Lower lobe of right lung (tissue), 2 donors: ENCODE measurements at regions not wholly inside any gene's neighbourhood (a gene's known extent, or its start where the extent isn't known, plus 50 kb on each side); places are given as distances from the start of the nearest gene placed in this dataset.
"Not testable (repeated sequence)": the region's sequence is repeated elsewhere in the genome, so short reads cannot be mapped to it uniquely, and the experiment has no call there.

Experiments used
- ATAC-seq, 2 donors: fragments of 200-7000 bp; cut with Tn5 transposase; one replicate each; pipeline ENCODE4 v1.9.1; 2020 to 2022; ENCODE audit warnings: mild to moderate bottlenecking in 2 of 2, moderate library complexity in 2 of 2
- DNase-seq: peaks from one replicate; pipeline ENCODE4 v3.0.0-alpha.2; 2020
- H3K27ac ChIP-seq: fragments of 200-600 bp; one replicate; pipeline ENCODE4 v1.8.0; 2022
- H3K27me3 ChIP-seq: fragments of 200-600 bp; one replicate; pipeline ENCODE4 v1.8.0; 2022; ENCODE audit warnings: low read depth
- H3K36me3 ChIP-seq: fragments of 200-600 bp; one replicate; pipeline ENCODE4 v1.8.0; 2022; ENCODE audit warnings: mild to moderate bottlenecking
- H3K4me1 ChIP-seq: fragments of 200-600 bp; one replicate; pipeline ENCODE4 v1.8.0; 2022
- H3K4me3 ChIP-seq: fragments of 200-600 bp; one replicate; pipeline ENCODE4 v1.8.0; 2022; ENCODE audit warnings: mild to moderate bottlenecking
- H3K9me3 ChIP-seq: fragments of 200-600 bp; one replicate; pipeline ENCODE4 v1.8.0; 2022
- CTCF ChIP-seq: fragments of 200-600 bp; IDR thresholded peaks from one replicate; pipeline ENCODE4 v1.8.0; 2022; ENCODE audit warnings: antibody characterized with exemption, mild to moderate bottlenecking
- intact Hi-C: fragments of 100-400 bp; cut with DNase I; formaldehyde crosslinking; loops from one replicate; pipeline ENCODE4 v1.11.0; 2022
- donor health status: DM: no; HTN: yes; CAD: no; lungs with severe emphysema.

GRCh38 chr13:72620874-72621273 lies 106.6 kb downstream of the MZT1 start:
- Histone ChIP-seq H3K4me3 (no peak overlapping the region), H3K27ac (no peak overlapping the region), H3K4me1 (no peaks in the 10 kb centered on the region), H3K27me3 (no peaks in the 10 kb centered on the region), H3K9me3 (no peaks in the 10 kb centered on the region), H3K36me3 (no peaks in the 10 kb centered on the region)
- TF ChIP-seq CTCF: no peak
- intact Hi-C loops: no loop called here
- no peak for DNase-seq
- ATAC-seq: no peak

GRCh38 chr13:72617951-72618350 lies 109.5 kb downstream of the MZT1 start:
- ATAC-seq (no peak), DNase-seq (no peak)
- Histone ChIP-seq H3K9me3 (no peaks in the 10 kb centered on the region), H3K36me3 (no peaks in the 10 kb centered on the region), H3K27me3 (no peaks in the 10 kb centered on the region), H3K27ac (no peak overlapping the region), H3K4me1 (no peaks in the 10 kb centered on the region), H3K4me3 (no peak overlapping the region)
- TF ChIP-seq CTCF: no peak
- intact Hi-C loops: no loop called here

GRCh38 chr13:72617186-72617585 lies 110.2 kb downstream of the MZT1 start:
- intact Hi-C loops: no loop called here
- H3K27me3 ChIP-seq: no peaks in the 10 kb centered on the region
- no peak for ATAC-seq
- H3K36me3 ChIP-seq: no peaks in the 10 kb centered on the region
- TF ChIP-seq CTCF: no peak
- no peak for DNase-seq
- H3K9me3 ChIP-seq: no peaks in the 10 kb centered on the region
- H3K27ac ChIP-seq: no peak overlapping the region
- H3K4me3 ChIP-seq: no peak overlapping the region
- no peaks in the 10 kb centered on the region for H3K4me1 ChIP-seq

- intact Hi-C loops, ATAC-seq, DNase-seq, H3K9me3 ChIP-seq, H3K4me1 ChIP-seq, H3K27me3 ChIP-seq, H3K27ac ChIP-seq, H3K36me3 ChIP-seq, H3K4me3 ChIP-seq: not testable (repeated sequence)
Observed at GRCh38 chr13:72610251-72610891, 117.1 kb downstream of the MZT1 start.

GRCh38 chr13:72599178-72599743 lies 128.2 kb downstream of the MZT1 start:
- H3K9me3 ChIP-seq: no peaks in the 10 kb centered on the region
- H3K27me3 ChIP-seq: no peaks in the 10 kb centered on the region
- intact Hi-C loops: no loop called here
- no peak overlapping the region for H3K4me3 ChIP-seq
- H3K27ac ChIP-seq: no peak overlapping the region
- no peaks in the 10 kb centered on the region for H3K36me3 ChIP-seq
- ATAC-seq (no peak), DNase-seq (no peak)
- H3K4me1 ChIP-seq: no peaks in the 10 kb centered on the region
- no peak for TF ChIP-seq CTCF

GRCh38 chr13:72590091-72590740 lies 137.2 kb downstream of the MZT1 start:
- TF ChIP-seq CTCF: no peak

More at GRCh38 chr13:72590091-72590740, 137.2 kb downstream of the MZT1 start:
- Histone ChIP-seq H3K9me3 (no peaks in the 10 kb centered on the region), H3K36me3 (no peaks in the 10 kb centered on the region), H3K27ac (no peak overlapping the region), H3K4me3 (no peak overlapping the region), H3K27me3 (no peaks in the 10 kb centered on the region), H3K4me1 (no peaks in the 10 kb centered on the region)
- no peak for ATAC-seq
- intact Hi-C loops: no loop called here
- DNase-seq: no peak
